ENCODE measurements at regions not wholly inside any gene's neighbourhood (a gene's known extent, or its start where the extent isn't known, plus 50 kb on each side); places are given as distances from the start of the nearest gene placed in this dataset.

GRCh38 chr14:49497725-49498348 lies 88.3 kb downstream of the RPS29 start:
- TF ChIP-seq CTCF (IDR thresholded peaks at IDR 0.05) (peak; percentile 90 to 96 (median 94)), POLR2A (IDR thresholded peaks at IDR 0.05) (no peak)
